H1 (cell line): ENCODE measurements at regions not wholly inside any gene's neighbourhood (a gene's known extent, or its start where the extent isn't known, plus 50 kb on each side); places are given as distances from the start of the nearest gene placed in this dataset.

Source experiments
- CTCF ChIA-PET: fragments of 300-600 bp; sonication (Branson Sonifier 250); formaldehyde crosslinking; loops from one replicate; lab custom pipeline; 2021; ENCODE audit not compliant: partially characterized antibody; lab: Charles Lee
- POLR2A ChIA-PET: fragments of 300-600 bp; sonication (Branson Sonifier 250); formaldehyde crosslinking; loops from one replicate; lab custom pipeline; 2021; ENCODE audit warnings: inconsistent platforms; ENCODE audit not compliant: partially characterized antibody; lab: Charles Lee
- DNase-seq, 2 experiments: peaks; one replicate each; pipeline versions ENCODE4 v3.0.0 to v3.0.0-alpha.2; 2010 to 2022; ENCODE audit warnings: low spot score in 2 of 2, low read depth in 1 of 2, mixed read lengths in 1 of 2
- FAIRE-seq: peaks from 2 replicates; lab custom pipeline; 2011; peaks lifted over from hg19 to GRCh38; lab: Jason Lieb, UNC
- H2AFZ ChIP-seq: 2 replicates; pipeline ENCODE4 v1.8.1; 2012; ENCODE audit warnings: low read length, inconsistent platforms
- H2AK5ac ChIP-seq: 2 replicates; pipeline ENCODE4 v1.6.1; 2013; ENCODE audit warnings: low read depth, low read length
- H2BK120ac ChIP-seq: replicated peaks from 2 replicates; pipeline ENCODE3; 2013; ENCODE audit warnings: low read depth, low read length, inconsistent platforms
- H2BK12ac ChIP-seq: 2 replicates; pipeline ENCODE4 v1.6.1; 2013; ENCODE audit warnings: low read depth, low read length
- H2BK15ac ChIP-seq: 2 replicates; pipeline ENCODE4 v1.6.1; 2013; ENCODE audit warnings: low read length
- H2BK20ac ChIP-seq: 2 replicates; pipeline ENCODE4 v1.6.1; 2013; ENCODE audit warnings: low read length
- H2BK5ac ChIP-seq: 2 replicates; pipeline ENCODE4 v1.6.1; 2013; ENCODE audit warnings: low read depth, low read length
- H3K14ac ChIP-seq: 2 replicates; pipeline ENCODE4 v1.6.1; 2013; ENCODE audit warnings: inconsistent platforms; ENCODE audit not compliant: insufficient read length
- H3K18ac ChIP-seq: 2 replicates; pipeline ENCODE4 v1.6.1; 2013; ENCODE audit warnings: low read length; ENCODE audit errors: extremely low read depth
- H3K23ac ChIP-seq: 2 replicates; pipeline ENCODE4 v1.6.1; 2013; ENCODE audit warnings: inconsistent platforms; ENCODE audit not compliant: insufficient read length
- H3K23me2 ChIP-seq: 2 replicates; pipeline ENCODE4 v1.6.1; 2013; ENCODE audit warnings: low read depth, low read length
- H3K27ac ChIP-seq: 2 replicates; pipeline ENCODE4 v1.6.1; 2011; ENCODE audit warnings: low read depth, low read length, inconsistent platforms
- H3K27me3 ChIP-seq, 4 experiments: replicated peaks in 1 of 4; 1 replicate in 1 of 4; 2 replicates in 3 of 4; pipeline versions ENCODE4 v1.6.1 to v1.8.1; 2011 to 2013; ENCODE audit warnings: low read length in 3 of 4, mild to moderate bottlenecking in 3 of 4, inconsistent platforms in 2 of 4, mixed read lengths in 2 of 4, moderate library complexity in 1 of 4; ENCODE audit not compliant: control insufficient read depth in 3 of 4, insufficient read depth in 3 of 4; ENCODE audit errors: extremely low read depth in 1 of 4
- H3K36me3 ChIP-seq, 4 experiments: 2 replicates each; pipeline versions ENCODE4 v1.6.1 to v1.8.1; 2011 to 2013; ENCODE audit warnings: mild to moderate bottlenecking in 4 of 4, low read length in 3 of 4, moderate library complexity in 2 of 4, control low read depth in 1 of 4, inconsistent platforms in 1 of 4; ENCODE audit not compliant: insufficient read depth in 4 of 4, control insufficient read depth in 2 of 4
- H3K4ac ChIP-seq: replicated peaks from 2 replicates; pipeline ENCODE3; 2013; ENCODE audit warnings: low read length, low read depth, mixed read lengths, inconsistent platforms; ENCODE audit not compliant: insufficient read length
- H3K4me1 ChIP-seq, 4 experiments: replicated peaks in 1 of 4; 1 replicate in 1 of 4; 2 replicates in 3 of 4; pipeline versions ENCODE4 v1.6.1 to v1.8.1; 2011 to 2013; ENCODE audit warnings: low read length in 3 of 4, inconsistent platforms in 2 of 4, mixed read lengths in 1 of 4; ENCODE audit not compliant: insufficient read depth in 4 of 4, control insufficient read depth in 3 of 4
- H3K4me2 ChIP-seq, 2 experiments: 2 replicates each; pipeline versions ENCODE4 v1.6.1 to v1.8.1; 2011 to 2013; ENCODE audit warnings: low read depth in 2 of 2, low read length in 2 of 2, control low read depth in 1 of 2, inconsistent platforms in 1 of 2, mild to moderate bottlenecking in 1 of 2; ENCODE audit not compliant: insufficient read depth in 1 of 2
- H3K4me3 ChIP-seq, 4 experiments: fragments of 200-600, 300-600 bp in 1 of 4; sonication (generic), shearing (Covaris generic), sonication (Bioruptor Twin) in 1 of 4; 2 replicates each; pipeline versions ENCODE4 v1.5.1 to v1.8.1; 2011 to 2016; ENCODE audit warnings: low read length in 4 of 4, low read depth in 3 of 4, control low read depth in 2 of 4, inconsistent platforms in 2 of 4, mild to moderate bottlenecking in 2 of 4, mixed read lengths in 1 of 4, moderate library complexity in 1 of 4; ENCODE audit not compliant: insufficient read depth in 2 of 4; ENCODE audit errors: extremely low read depth in 1 of 4
- H3K56ac ChIP-seq: replicated peaks from 2 replicates; pipeline ENCODE3; 2013; ENCODE audit warnings: low read depth, mild to moderate bottlenecking, mixed read lengths, low read length, inconsistent platforms; ENCODE audit not compliant: insufficient read length
- H3K79me1 ChIP-seq: 2 replicates; pipeline ENCODE4 v1.6.1; 2013; ENCODE audit warnings: low read depth, low read length, control low read depth
- H3K79me2 ChIP-seq, 2 experiments: 2 replicates each; pipeline versions ENCODE4 v1.6.1 to v1.8.1; 2012 to 2013; ENCODE audit warnings: low read length in 2 of 2, mild to moderate bottlenecking in 2 of 2, inconsistent platforms in 1 of 2; ENCODE audit not compliant: insufficient read depth in 2 of 2, control insufficient read depth in 1 of 2
- H3K9ac ChIP-seq, 4 experiments: replicated peaks in 1 of 4; 1 replicate in 1 of 4; 2 replicates in 3 of 4; pipeline versions ENCODE4 v1.6.1 to v1.8.1; 2011 to 2013; ENCODE audit warnings: low read depth in 3 of 4, low read length in 3 of 4, control low read depth in 2 of 4, mild to moderate bottlenecking in 2 of 4, moderate library complexity in 2 of 4, inconsistent platforms in 1 of 4; ENCODE audit errors: extremely low read depth in 1 of 4
- H3K9me3 ChIP-seq, 2 experiments: 2 replicates each; pipeline versions ENCODE4 v1.6.1 to v1.8.1; 2012 to 2013; ENCODE audit warnings: mild to moderate bottlenecking in 2 of 2, moderate library complexity in 2 of 2, control low read depth in 1 of 2, inconsistent platforms in 1 of 2, low read depth in 1 of 2, low read length in 1 of 2, mixed read lengths in 1 of 2; ENCODE audit not compliant: insufficient read depth in 2 of 2
- H4K20me1 ChIP-seq, 2 experiments: replicated peaks in 1 of 2; 2 replicates each; pipeline versions ENCODE3 to v1.8.1; 2011 to 2013; ENCODE audit warnings: inconsistent platforms in 2 of 2, low read length in 2 of 2, mild to moderate bottlenecking in 1 of 2; ENCODE audit not compliant: insufficient read depth in 2 of 2, control insufficient read depth in 1 of 2
- H4K5ac ChIP-seq: 2 replicates; pipeline ENCODE4 v1.6.1; 2013; ENCODE audit warnings: low read length, low read depth, mixed read lengths, inconsistent platforms; ENCODE audit not compliant: insufficient read length
- H4K8ac ChIP-seq: 2 replicates; pipeline ENCODE4 v1.8.0; 2013; ENCODE audit warnings: mild to moderate bottlenecking, moderate library complexity, low read length, inconsistent platforms; ENCODE audit not compliant: insufficient read depth; ENCODE audit errors: extremely low read depth
- H4K91ac ChIP-seq: replicated peaks from 2 replicates; pipeline ENCODE3; 2013; ENCODE audit warnings: low read length, mixed read lengths, inconsistent platforms; ENCODE audit not compliant: insufficient read length
- CTBP2 ChIP-seq: IDR thresholded peaks from 2 replicates; pipeline ENCODE4 v1.7.0; 2011; ENCODE audit warnings: borderline replicate concordance, mild to moderate bottlenecking, moderate library complexity, mixed read lengths, low read length; ENCODE audit not compliant: insufficient read depth, insufficient read length
- E2F6 ChIP-seq: IDR thresholded peaks from 2 replicates; pipeline ENCODE4 v1.6.1; 2012; ENCODE audit warnings: inconsistent platforms
- KDM5A ChIP-seq: fragments of 200-600 bp; IDR thresholded peaks from 2 replicates; pipeline ENCODE4 v1.7.1; 2012; ENCODE audit warnings: mild to moderate bottlenecking, low read length, inconsistent platforms, mixed read lengths
- POU5F1 ChIP-seq: IDR thresholded peaks from 2 replicates; pipeline ENCODE4 v1.6.1; 2011; ENCODE audit warnings: low read depth, mild to moderate bottlenecking, low read length, moderate library complexity
- RAD21 ChIP-seq, 2 experiments: IDR thresholded peaks in 1 of 2; conservative IDR thresholded peaks in 1 of 2; 2 replicates each; pipeline ENCODE4 v1.6.1; 2011; ENCODE audit warnings: low read depth in 2 of 2, low read length in 2 of 2, improper control_type of control experiment in 1 of 2, inconsistent platforms in 1 of 2, mild to moderate bottlenecking in 1 of 2, moderate library complexity in 1 of 2
- RXRA ChIP-seq: IDR thresholded peaks from 2 replicates; pipeline ENCODE4 v1.6.1; 2011; ENCODE audit warnings: low read depth, mild to moderate bottlenecking, low read length, moderate library complexity; ENCODE audit not compliant: insufficient read depth
- SIX5 ChIP-seq: IDR thresholded peaks from 2 replicates; pipeline ENCODE4 v1.6.1; 2011; ENCODE audit warnings: mild to moderate bottlenecking, low read depth, low read length
- TEAD4 ChIP-seq: IDR thresholded peaks from 2 replicates; pipeline ENCODE4 v1.6.1; 2012; ENCODE audit warnings: low read depth, low read length, inconsistent platforms, mixed read lengths
- USF2 ChIP-seq: IDR thresholded peaks from 2 replicates; pipeline ENCODE4 v1.6.1; 2011; ENCODE audit warnings: low read length, improper control_type of control experiment
- WGBS, 2 experiments: shearing (Covaris generic) in 1 of 2; methylation state at CpG; one replicate each; pipeline versions ENCODE4 v1.1.6 to v1.1.7; 2013 to 2015; ENCODE audit warnings: low lambda C conversion rate in 2 of 2, mixed read lengths in 2 of 2, inconsistent platforms in 1 of 2, low coverage in 1 of 2, missing lambda C conversion rate in 1 of 2; ENCODE audit not compliant: insufficient replicate concordance in 2 of 2, insufficient coverage in 1 of 2, insufficient read length in 1 of 2; ENCODE audit errors: extremely low coverage in 1 of 2, missing lambda C conversion rate in 1 of 2; 5-methylcytosine and 5-hydroxymethylcytosine counted together

- H3K27me3 ChIP-seq = no peaks in the 10 kb centered on the region; a peak in 1 of 7 replicates
- H3K4me2 ChIP-seq = no peak overlapping the region
- no peak overlapping the region for H2BK120ac ChIP-seq
- H3K4me3 ChIP-seq = no peak overlapping the region
- no peaks in the 10 kb centered on the region for H3K79me2 ChIP-seq
- H2AFZ ChIP-seq = no peak overlapping the region
- H3K18ac ChIP-seq = no peak overlapping the region
- POLR2A ChIA-PET = no interaction called here
- no peak for FAIRE-seq
- no peak for DNase-seq
- no peak overlapping the region for H4K91ac ChIP-seq
- no peaks in the 10 kb centered on the region for H3K79me1 ChIP-seq
- no peak overlapping the region for H4K5ac ChIP-seq
- 88% methylated on average over 2 of the region's 2 CpGs; no CpG with 5 or more reads in 1 of the 2 experiments for WGBS, 2 experiments
- H2BK20ac ChIP-seq = no peak overlapping the region
- CTCF ChIA-PET = interaction anchor here (0.8 to 1.8 kb wide), 3 partner anchors 10 to 31 kb away, joined by 5 to 6 read pairs (median 5); no protein-coding TSS in a partner anchor
- H2BK5ac ChIP-seq = no peak overlapping the region
- TF ChIP-seq E2F6 (no peak), SIX5 (no peak), POU5F1 (no peak), RAD21 (IDR thresholded peaks at IDR 0.05 in 1 of 2, conservative IDR thresholded peaks at IDR 0.05 in 1 of 2; ENCODE audit: low read depth in 2 of 2, low read length in 2 of 2) (no peak), KDM5A (no peak), TEAD4 (no peak), USF2 (no peak), CTBP2 (no peak), RXRA (no peak)
- H3K9me3 ChIP-seq = peaks cover 13 to 28% of the 10 kb centered on the region in 2 experiments; a peak in 2 of 4 replicates
- no peak overlapping the region for H3K9ac ChIP-seq
- H2BK15ac ChIP-seq = no peak overlapping the region
- no peak overlapping the region for H3K56ac ChIP-seq
- no peak overlapping the region for H3K23ac ChIP-seq
- no peaks in the 10 kb centered on the region for H3K4me1 ChIP-seq
- no peak overlapping the region for H3K14ac ChIP-seq
- no peak overlapping the region for H3K4ac ChIP-seq
- no peaks in the 10 kb centered on the region for H4K20me1 ChIP-seq
- H2AK5ac ChIP-seq = no peak overlapping the region
- H3K27ac ChIP-seq = no peak overlapping the region
- H4K8ac ChIP-seq = no peak overlapping the region
- H2BK12ac ChIP-seq = no peak overlapping the region
- no peaks in the 10 kb centered on the region for H3K36me3 ChIP-seq
- no peaks in the 10 kb centered on the region for H3K23me2 ChIP-seq
These were observed 57.6 kb upstream of the MED9 start for GRCh38 chr17:17419166-17419565.
